SU-DHL-6 (cell line): ENCODE measurements at regions not wholly inside any gene's neighbourhood (a gene's known extent, or its start where the extent isn't known, plus 50 kb on each side); places are given as distances from the start of the nearest gene placed in this dataset.

Source experiments
- H2AFZ ChIP-seq: fragments of 200-600 bp; sonication (generic); 2 replicates; pipeline ENCODE4 v1.6.1; 2014; ENCODE audit warnings: low read depth, mild to moderate bottlenecking, moderate library complexity, mixed read lengths, antibody characterized with exemption, low read length; ENCODE audit not compliant: severe bottlenecking
- H3F3A ChIP-seq: fragments of 200-600 bp; shearing (Covaris generic); 2 replicates; pipeline ENCODE4 v1.6.0; 2016; ENCODE audit warnings: antibody characterized with exemption, mild to moderate bottlenecking; ENCODE audit not compliant: insufficient read depth
- H3K27ac ChIP-seq: fragments of 200-600 bp; sonication (generic); 2 replicates; pipeline ENCODE4 v1.5.1; 2016; ENCODE audit warnings: low read depth, mild to moderate bottlenecking, low read length, moderate library complexity, mixed read lengths
- H3K27me3 ChIP-seq: fragments of 200-600 bp; sonication (generic), shearing (Covaris generic); 2 replicates; pipeline ENCODE4 v1.6.0; 2014; ENCODE audit warnings: mild to moderate bottlenecking, low read length
- H3K36me3 ChIP-seq: fragments of 200-600 bp; sonication (generic); 2 replicates; pipeline ENCODE4 v1.6.1; 2014; ENCODE audit warnings: mild to moderate bottlenecking, low read length, mixed read lengths
- H3K4me2 ChIP-seq: fragments of 300-600, 200-600 bp; shearing (Covaris generic), sonication (generic); 2 replicates; pipeline ENCODE4 v1.6.0; 2014; ENCODE audit warnings: low read length, low read depth, mild to moderate bottlenecking; ENCODE audit not compliant: poor library complexity, severe bottlenecking
- H3K4me3 ChIP-seq: fragments of 200-600 bp; sonication (generic); 2 replicates; pipeline ENCODE4 v1.5.1; 2014; ENCODE audit warnings: antibody characterized with exemption, low read length, mild to moderate bottlenecking, mixed read lengths; ENCODE audit not compliant: insufficient read depth, poor library complexity, severe bottlenecking
- H3K79me2 ChIP-seq: fragments of 200-600 bp; sonication (generic); 2 replicates; pipeline ENCODE4 v1.6.1; 2014; ENCODE audit warnings: mild to moderate bottlenecking, low read length, moderate library complexity; ENCODE audit not compliant: insufficient read depth
- H3K9ac ChIP-seq: fragments of 200-600 bp; sonication (generic); 2 replicates; pipeline ENCODE4 v1.7.0; 2014; ENCODE audit warnings: mild to moderate bottlenecking, low read length
- H3K9me2 ChIP-seq: fragments of 200-600 bp; sonication (generic); replicated peaks from 2 replicates; pipeline ENCODE4 v1.6.1; 2014; ENCODE audit warnings: low read length; ENCODE audit not compliant: insufficient read depth
- H3K9me3 ChIP-seq: fragments of 200-600 bp; sonication (generic); 2 replicates; pipeline ENCODE4 v1.6.1; 2014; ENCODE audit warnings: low read length, mixed read lengths; ENCODE audit not compliant: insufficient read depth
- H4K20me1 ChIP-seq: fragments of 200-600 bp; sonication (generic); 2 replicates; pipeline ENCODE4 v1.6.1; 2014; ENCODE audit warnings: low read depth, mild to moderate bottlenecking, antibody characterized with exemption, low read length, moderate library complexity, mixed read lengths
- CTCF ChIP-seq: fragments of 200-600 bp; sonication (generic); IDR thresholded peaks from one replicate; pipeline ENCODE4 v1.5.1; 2017; ENCODE audit warnings: antibody characterized with exemption, mild to moderate bottlenecking, low read length, moderate library complexity; ENCODE audit not compliant: insufficient read depth, poor library complexity, severe bottlenecking
- EZH2phosphoT487 ChIP-seq: fragments of 200-600 bp; sonication (generic), shearing (Covaris generic); conservative IDR thresholded peaks from 2 replicates; pipeline ENCODE4 v1.6.1; 2018; ENCODE audit warnings: mild to moderate bottlenecking, antibody characterized with exemption, low read length, moderate library complexity, mixed read lengths

- Histone ChIP-seq H3F3A (no peaks in the 10 kb centered on the region), H3K9me3 (no peaks in the 10 kb centered on the region), H3K4me3 (no peak overlapping the region), H3K79me2 (no peaks in the 10 kb centered on the region), H3K27me3 (no peaks in the 10 kb centered on the region), H3K4me2 (no peak overlapping the region), H3K9me2 (no peaks in the 10 kb centered on the region), H4K20me1 (no peaks in the 10 kb centered on the region), H3K27ac (no peak overlapping the region), H3K36me3 (no peaks in the 10 kb centered on the region), H2AFZ (no peak overlapping the region), H3K9ac (no peak overlapping the region)
- no peak for TF ChIP-seq CTCF
- TF ChIP-seq EZH2phosphoT487 = no peak
Measured at GRCh38 chr6:147782302-147782701, 273.8 kb downstream of the SAMD5 start.

- no peak overlapping the region for H3K9ac ChIP-seq
- no peaks in the 10 kb centered on the region for H3K36me3 ChIP-seq
- no peaks in the 10 kb centered on the region for H3K9me2 ChIP-seq
- no peaks in the 10 kb centered on the region for H3K79me2 ChIP-seq
- TF ChIP-seq CTCF (no peak), EZH2phosphoT487 (no peak)
- H2AFZ ChIP-seq = no peak overlapping the region
- H4K20me1 ChIP-seq = no peaks in the 10 kb centered on the region
- no peak overlapping the region for H3K4me2 ChIP-seq
- H3K4me3 ChIP-seq = no peak overlapping the region
- no peak overlapping the region for H3K27ac ChIP-seq
- H3F3A ChIP-seq = no peaks in the 10 kb centered on the region
- no peaks in the 10 kb centered on the region for H3K9me3 ChIP-seq
- H3K27me3 ChIP-seq = no peaks in the 10 kb centered on the region
Measured at GRCh38 chr6:147784371-147784770, 275.9 kb downstream of the SAMD5 start.

GRCh38 chr6:147787417-147787816 is 278.9 kb downstream of the SAMD5 start:
- no peak overlapping the region for H3K9ac ChIP-seq
- no peak overlapping the region for H2AFZ ChIP-seq
- H3K27me3 ChIP-seq = no peaks in the 10 kb centered on the region
- no peaks in the 10 kb centered on the region for H3K79me2 ChIP-seq
- H3K4me2 ChIP-seq = no peak overlapping the region
- H3K9me2 ChIP-seq = no peaks in the 10 kb centered on the region
- TF ChIP-seq CTCF = no peak
- no peak for TF ChIP-seq EZH2phosphoT487
- H3K36me3 ChIP-seq = no peaks in the 10 kb centered on the region
- no peaks in the 10 kb centered on the region for H3K9me3 ChIP-seq
- no peaks in the 10 kb centered on the region for H3F3A ChIP-seq
- H4K20me1 ChIP-seq = no peaks in the 10 kb centered on the region
- no peak overlapping the region for H3K27ac ChIP-seq
- no peak overlapping the region for H3K4me3 ChIP-seq
